HEK293T (cell line): ENCODE measurements at regions not wholly inside any gene's neighbourhood (a gene's known extent, or its start where the extent isn't known, plus 50 kb on each side); places are given as distances from the start of the nearest gene placed in this dataset.
"Not testable (repeated sequence)": the region's sequence is repeated elsewhere in the genome, so short reads cannot be mapped to it uniquely, and the experiment has no call there.

Source experiments
- CTCF ChIA-PET: fragments of 350-600 bp; formaldehyde crosslinking; extraction: SDS; loops from one replicate; lab custom pipeline; 2021; ENCODE audit warnings: antibody characterized with exemption, inconsistent platforms; lab: Yijun Ruan, JAX
- POLR2A ChIA-PET: fragments of 350-600 bp; formaldehyde crosslinking; extraction: SDS; loops from one replicate; lab custom pipeline; 2020; ENCODE audit warnings: antibody characterized with exemption, inconsistent platforms; lab: Yijun Ruan, JAX
- DNase-seq: peaks from one replicate; pipeline ENCODE4 v3.0.0; 2012; ENCODE audit warnings: mixed read lengths; ENCODE audit errors: extremely low spot score
- ARNT ChIP-seq: fragments of 450-650 bp; IDR thresholded peaks from 2 replicates; pipeline ENCODE4 v1.6.1; 2017; ENCODE audit warnings: mild to moderate bottlenecking
- BHLHE40 ChIP-seq: fragments of 450-650 bp; IDR thresholded peaks from 2 replicates; pipeline ENCODE4 v1.6.1; 2016; ENCODE audit warnings: mild to moderate bottlenecking, moderate library complexity, borderline replicate concordance
- CTBP1 ChIP-seq: fragments of 450-650 bp; IDR thresholded peaks from 2 replicates; pipeline ENCODE4 v1.6.1; 2016; ENCODE audit warnings: borderline replicate concordance
- ELF4 ChIP-seq: fragments of 450-650 bp; IDR thresholded peaks from 2 replicates; pipeline ENCODE4 v1.6.1; 2017; ENCODE audit warnings: antibody characterized with exemption
- FOXA1 ChIP-seq: fragments of 450-650 bp; IDR thresholded peaks from 2 replicates; pipeline ENCODE4 v1.6.1; 2016; ENCODE audit warnings: mild to moderate bottlenecking
- FOXK2 ChIP-seq: fragments of 450-650 bp; IDR thresholded peaks from 2 replicates; pipeline ENCODE4 v1.6.1; 2016; ENCODE audit warnings: mild to moderate bottlenecking
- FOXM1 ChIP-seq: fragments of 450-650 bp; IDR thresholded peaks from 2 replicates; pipeline ENCODE4 v1.6.1; 2017; ENCODE audit warnings: mild to moderate bottlenecking, borderline replicate concordance
- HDGF ChIP-seq: fragments of 450-650 bp; IDR thresholded peaks from 2 replicates; pipeline ENCODE4 v1.6.1; 2017; ENCODE audit warnings: antibody characterized with exemption, borderline replicate concordance
- L3MBTL2 ChIP-seq: fragments of 450-650 bp; conservative IDR thresholded peaks from 2 replicates; pipeline ENCODE4 v1.6.1; 2016; ENCODE audit warnings: mild to moderate bottlenecking
- LEF1 ChIP-seq: fragments of 450-650 bp; IDR thresholded peaks from 2 replicates; pipeline ENCODE4 v1.6.1; 2017; ENCODE audit warnings: mild to moderate bottlenecking, borderline replicate concordance
- NFRKB ChIP-seq: fragments of 450-650 bp; IDR thresholded peaks from 2 replicates; pipeline ENCODE4 v1.6.1; 2016; ENCODE audit warnings: mild to moderate bottlenecking, moderate library complexity
- SP1 ChIP-seq: fragments of 450-650 bp; IDR thresholded peaks from 2 replicates; pipeline ENCODE4 v1.6.1; 2017
- SUZ12 ChIP-seq: fragments of 450-650 bp; IDR thresholded peaks from 2 replicates; pipeline ENCODE4 v1.6.1; 2016; ENCODE audit warnings: mild to moderate bottlenecking
- TARDBP ChIP-seq: fragments of 450-650 bp; IDR thresholded peaks from 2 replicates; pipeline ENCODE4 v1.6.1; 2016
- ZNF384 ChIP-seq: fragments of 450-650 bp; IDR thresholded peaks from 2 replicates; pipeline ENCODE4 v1.6.1; 2016
- TF ChIP-seq, protein P1 (sequence below): fragments of 450-650 bp; IDR thresholded peaks from 2 replicates; pipeline ENCODE4 v1.6.1; 2016

DNA sequence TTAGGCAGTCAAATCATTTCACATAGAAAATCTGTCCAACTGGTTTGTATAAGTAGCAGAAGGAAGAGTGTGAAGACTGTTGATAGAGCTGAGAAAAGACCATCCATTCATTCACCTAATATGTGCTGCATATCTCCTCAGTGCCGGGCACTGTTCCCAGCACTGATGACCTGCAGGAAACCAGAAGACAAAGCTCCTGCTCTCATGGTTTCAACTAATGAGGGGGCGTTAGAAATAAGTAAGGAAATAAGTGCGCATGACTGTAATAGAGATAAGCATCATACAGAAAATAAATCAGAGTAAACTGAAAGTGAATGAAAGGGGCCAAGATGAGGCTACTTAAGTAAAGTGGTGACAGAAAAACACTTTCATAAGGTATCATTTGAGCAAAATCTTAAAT, 427.5 kb upstream of the CDH20 start:
- ChIA-PET CTCF (no interaction called here), POLR2A (no interaction called here)
- DNase-seq, result no peak
- TF ChIP-seq SP1 (no peak), ARNT (no peak), BHLHE40 (no peak), LEF1 (no peak)
- TF ChIP-seq, protein P1, sequence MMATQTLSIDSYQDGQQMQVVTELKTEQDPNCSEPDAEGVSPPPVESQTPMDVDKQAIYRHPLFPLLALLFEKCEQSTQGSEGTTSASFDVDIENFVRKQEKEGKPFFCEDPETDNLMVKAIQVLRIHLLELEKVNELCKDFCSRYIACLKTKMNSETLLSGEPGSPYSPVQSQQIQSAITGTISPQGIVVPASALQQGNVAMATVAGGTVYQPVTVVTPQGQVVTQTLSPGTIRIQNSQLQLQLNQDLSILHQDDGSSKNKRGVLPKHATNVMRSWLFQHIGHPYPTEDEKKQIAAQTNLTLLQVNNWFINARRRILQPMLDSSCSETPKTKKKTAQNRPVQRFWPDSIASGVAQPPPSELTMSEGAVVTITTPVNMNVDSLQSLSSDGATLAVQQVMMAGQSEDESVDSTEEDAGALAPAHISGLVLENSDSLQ, result no peak

DNA sequence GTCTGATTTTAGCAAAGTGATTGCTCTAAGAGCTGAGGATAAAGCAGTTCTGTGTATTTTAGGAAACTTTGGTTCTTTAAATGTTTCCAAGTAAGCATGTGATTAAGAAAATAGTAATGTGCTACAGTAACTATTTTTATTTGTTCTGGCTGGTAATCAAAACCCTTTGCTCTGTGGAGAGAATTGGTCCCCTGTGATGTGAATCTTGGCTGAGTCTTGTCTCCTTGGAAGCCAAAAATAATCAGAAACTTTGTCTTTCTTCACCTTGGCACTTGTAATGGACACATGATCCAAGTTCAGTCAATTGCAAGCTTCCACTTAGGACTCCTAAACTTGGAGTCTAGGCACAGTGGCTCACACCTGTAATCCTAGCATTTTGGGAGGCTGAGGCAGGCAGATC, 422.7 kb upstream of the CDH20 start:
- CTCF ChIA-PET, result no interaction called here

DNA sequence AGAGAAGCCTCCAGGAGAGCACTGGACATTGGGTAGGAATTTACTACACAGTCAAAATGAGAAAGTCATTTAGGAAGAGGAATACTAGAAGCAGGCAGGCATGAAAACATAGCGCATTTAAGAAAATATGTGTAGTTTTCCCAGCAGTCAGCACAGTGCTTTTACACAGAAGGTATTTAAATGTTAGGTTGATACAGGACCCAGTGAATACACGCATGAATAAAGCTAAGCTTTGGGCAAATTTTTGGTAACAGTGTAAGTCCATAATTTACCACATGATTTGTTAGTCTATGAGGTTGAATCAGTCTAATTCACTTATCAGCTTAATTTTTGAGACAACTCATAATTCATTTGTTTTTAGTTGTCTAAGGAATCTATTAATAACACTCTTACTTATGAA, 421.7 kb upstream of the CDH20 start:
- POLR2A ChIA-PET, result no interaction called here
- DNase-seq, result no peak
- TF ChIP-seq SUZ12 (no peak), SP1 (no peak), ELF4 (no peak)
- CTCF ChIA-PET, result no interaction called here

More for the DNA sequence above, 422.7 kb upstream of the CDH20 start:
- POLR2A ChIA-PET, result no interaction called here
- TF ChIP-seq BHLHE40 (no peak), LEF1 (no peak), NFRKB (no peak), TARDBP (no peak), ARNT (no peak), L3MBTL2 (no peak), CTBP1 (no peak), FOXK2 (no peak), ZNF384 (no peak), FOXA1 (no peak), FOXM1 (no peak), ELF4 (no peak), SUZ12 (no peak), SP1 (no peak), HDGF (no peak)
- TF ChIP-seq, protein P1, result no peak
- DNase-seq, result no peak

DNA sequence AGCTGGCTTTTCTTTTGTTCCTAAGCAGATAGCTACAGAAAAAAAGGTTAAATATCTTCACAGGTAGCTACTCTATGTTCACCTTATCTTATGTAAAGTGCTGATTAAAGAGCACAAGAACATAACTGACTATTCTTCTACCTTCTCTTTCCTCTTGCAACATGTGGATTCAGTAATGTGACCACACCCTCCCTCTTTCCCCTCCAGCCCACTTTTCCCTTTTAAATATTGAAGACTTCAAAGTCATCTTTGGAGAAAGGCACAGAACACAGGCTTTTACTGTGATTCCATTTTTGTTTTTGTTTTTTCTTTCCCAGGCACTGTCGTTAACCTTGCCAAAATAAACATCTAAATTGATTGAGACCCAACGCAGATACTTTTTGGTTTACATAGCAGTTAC, 418.1 kb upstream of the CDH20 start:
- ChIA-PET CTCF (no interaction called here), POLR2A (no interaction called here)
- TF ChIP-seq ARNT (no peak), NFRKB (no peak), CTBP1 (no peak), L3MBTL2 (no peak), LEF1 (no peak), ZNF384 (no peak), BHLHE40 (no peak), ELF4 (no peak), SUZ12 (no peak), TARDBP (no peak), FOXA1 (no peak), FOXK2 (no peak), HDGF (no peak), FOXM1 (no peak), SP1 (no peak)
- TF ChIP-seq, protein P1, result no peak
- DNase-seq, result no peak

DNA sequence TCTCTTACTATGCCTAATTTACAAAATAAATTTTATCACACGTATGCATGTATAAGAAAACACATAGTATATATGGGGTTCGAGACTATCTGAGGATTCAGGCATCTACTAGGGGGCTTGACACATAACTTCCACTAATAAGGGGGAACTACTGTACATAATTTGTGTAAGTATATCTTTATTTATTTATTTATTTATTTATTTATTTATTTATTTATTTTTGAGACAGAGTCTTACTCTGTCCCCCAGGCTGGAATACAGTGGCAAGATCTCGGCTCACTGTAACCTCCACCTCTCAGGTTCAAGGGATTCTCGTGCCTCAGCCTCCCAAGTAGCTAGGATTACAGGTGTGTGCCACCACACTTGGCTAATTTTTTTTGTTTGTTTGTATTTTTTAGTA, 414.4 kb upstream of the CDH20 start:
- DNase-seq, CTCF ChIA-PET, POLR2A ChIA-PET: not testable (repeated sequence)

DNA sequence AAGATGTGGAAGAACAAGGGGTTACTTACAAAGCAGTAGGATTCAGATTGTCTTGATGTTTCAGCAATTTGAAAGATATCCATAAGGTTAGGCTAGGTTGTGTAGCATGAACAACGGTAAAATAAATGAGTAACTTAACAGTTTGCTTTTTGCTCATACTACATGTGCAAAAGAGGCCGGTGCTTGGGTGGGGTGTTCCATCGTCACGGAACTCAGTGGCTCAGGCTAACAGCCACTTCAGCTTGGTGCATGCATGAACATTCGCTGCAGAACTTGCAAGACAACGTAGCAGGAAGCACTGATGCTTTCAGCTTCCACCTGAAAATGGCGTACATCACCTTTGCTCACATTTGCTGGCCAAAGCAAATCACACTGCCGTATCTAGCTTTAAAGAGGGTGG, 407.3 kb upstream of the CDH20 start:
- ChIA-PET POLR2A (no interaction called here), CTCF (no interaction called here)
- no peak for TF ChIP-seq ELF4
- no peak for TF ChIP-seq ARNT
- no peak for TF ChIP-seq HDGF
- no peak for TF ChIP-seq LEF1
- TF ChIP-seq CTBP1, result no peak
- TF ChIP-seq, protein P1, result no peak
- no peak for TF ChIP-seq TARDBP
- no peak for DNase-seq

DNA sequence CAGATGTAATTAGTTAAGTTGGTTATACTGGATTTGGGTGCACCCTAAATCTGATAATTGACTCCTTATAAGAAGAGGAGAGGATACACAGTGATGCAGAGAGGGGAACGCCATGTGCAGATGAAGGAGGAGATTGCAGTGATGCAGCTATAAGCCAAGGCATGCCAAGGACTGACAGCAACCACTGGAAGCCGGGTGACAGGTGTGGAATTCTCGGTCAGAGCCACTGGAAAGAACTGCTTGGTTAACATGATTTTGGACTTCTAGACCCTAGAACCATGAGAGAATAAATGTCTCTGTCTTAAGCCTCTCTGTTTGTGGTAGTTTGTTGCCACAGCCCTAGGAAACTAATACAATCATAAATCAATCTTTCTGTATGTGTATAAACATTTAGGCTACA, 403.3 kb upstream of the CDH20 start:
- no peak for DNase-seq
- POLR2A ChIA-PET, result no interaction called here
- CTCF ChIA-PET, result no interaction called here
- TF ChIP-seq HDGF, result no peak
- TF ChIP-seq FOXK2, result no peak
- no peak for TF ChIP-seq ARNT
- no peak for TF ChIP-seq LEF1
- no peak for TF ChIP-seq FOXM1
- TF ChIP-seq, protein P1, result no peak
- TF ChIP-seq CTBP1, result no peak
- no peak for TF ChIP-seq L3MBTL2
- TF ChIP-seq FOXA1, result no peak
- TF ChIP-seq TARDBP, result no peak
- TF ChIP-seq BHLHE40, result no peak
- no peak for TF ChIP-seq ZNF384
- TF ChIP-seq SP1, result no peak
- TF ChIP-seq SUZ12, result no peak
- TF ChIP-seq ELF4, result no peak
- TF ChIP-seq NFRKB, result no peak
